NCI-H1105 treated with DMSO at 0.1 percent for 48 hours (cell line): ENCODE measurements at regions not wholly inside any gene's neighbourhood (a gene's known extent, or its start where the extent isn't known, plus 50 kb on each side); places are given as distances from the start of the nearest gene placed in this dataset.
"Not testable (repeated sequence)": the region's sequence is repeated elsewhere in the genome, so short reads cannot be mapped to it uniquely, and the experiment has no call there.

Source experiments
- DNase-seq: peaks from one replicate; lab custom pipeline; 2025; lab: John Stamatoyannopoulos, UW

DNA sequence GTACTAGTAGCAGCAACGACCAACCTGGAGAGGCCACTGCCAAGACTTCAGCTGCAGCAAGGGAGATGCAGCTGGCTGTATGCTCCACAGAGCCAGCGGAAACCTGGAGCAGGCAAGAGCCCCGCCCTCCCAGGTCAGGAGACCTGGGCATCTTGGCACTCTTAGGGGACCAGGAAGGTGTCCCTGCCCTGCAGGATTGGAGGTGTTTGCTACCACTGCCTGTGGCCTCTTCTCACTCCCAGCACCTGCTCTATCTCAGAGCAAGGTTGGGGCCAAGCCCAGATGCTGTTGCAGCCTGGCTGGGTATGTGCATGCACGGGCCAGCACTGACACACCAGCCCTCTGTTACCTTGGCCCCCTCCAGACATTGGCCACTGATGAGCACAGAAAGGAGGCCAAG is 1512.8 kb downstream of the REEP3 start:
- DNase-seq = no peak

DNA sequence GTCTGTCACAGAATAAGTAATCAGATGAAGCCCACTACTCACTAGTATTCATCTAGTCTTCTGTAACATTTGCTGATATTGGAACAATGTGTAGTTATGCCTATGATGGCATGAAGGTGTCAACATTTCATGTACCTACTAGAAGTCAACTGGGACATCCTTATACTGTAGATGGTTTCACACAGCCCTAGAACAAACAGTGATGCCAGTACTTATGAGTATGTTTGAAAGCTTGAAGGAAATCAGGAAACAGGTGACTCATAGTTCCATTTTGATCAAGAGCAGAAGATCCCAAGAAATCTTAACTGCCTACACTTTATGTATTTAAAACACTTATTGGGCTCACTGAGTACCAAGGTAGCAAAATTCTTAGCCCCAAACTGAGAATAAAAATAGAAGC is 1519.6 kb downstream of the REEP3 start:
- no peak for DNase-seq

- no peak for DNase-seq
Observed at GRCh38 chr10:65041307-65041706, 1520.1 kb downstream of the REEP3 start.

DNA sequence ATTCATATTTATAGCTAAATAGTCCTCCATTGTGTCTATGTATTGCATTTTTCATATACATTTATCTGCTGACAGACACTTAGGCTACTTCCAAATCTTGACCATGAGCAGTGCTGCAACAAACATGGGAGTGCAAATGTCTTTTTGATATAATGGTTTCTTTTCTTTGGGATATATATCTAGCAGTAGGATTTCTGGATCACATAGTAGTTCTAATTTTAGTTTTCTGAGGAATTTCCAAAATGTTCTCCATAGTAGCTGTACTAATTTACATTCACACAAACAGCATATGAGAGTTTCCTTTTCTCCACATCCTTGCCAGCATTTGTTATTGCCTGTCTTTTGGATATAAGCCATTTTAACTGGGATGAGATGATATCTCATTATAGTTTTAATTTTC is 1521.3 kb downstream of the REEP3 start:
- DNase-seq = no peak

GRCh38 chr10:65046831-65047230 is 1525.6 kb downstream of the REEP3 start:
- DNase-seq = no peak

DNA sequence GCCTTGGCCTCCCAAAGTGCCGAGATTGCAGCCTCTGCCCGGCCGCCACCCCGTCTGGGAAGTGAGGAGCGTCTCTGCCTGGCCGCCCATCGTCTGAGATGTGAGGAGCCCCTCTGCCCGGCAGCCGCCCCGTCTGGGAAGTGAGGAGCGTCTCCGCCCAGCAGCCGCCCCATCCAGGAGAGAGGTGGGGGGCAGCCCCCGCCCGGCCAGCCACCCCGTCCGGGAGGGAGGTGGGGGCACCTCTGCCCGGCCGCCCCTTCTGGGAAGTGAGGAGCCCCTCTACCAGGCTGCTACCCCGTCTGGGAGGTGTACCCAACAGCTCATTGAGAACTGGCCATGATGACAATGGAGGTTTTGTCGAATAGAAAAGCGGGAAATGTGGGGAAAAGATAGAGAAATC is 1530.9 kb downstream of the REEP3 start:
- DNase-seq = not testable (repeated sequence)

DNA sequence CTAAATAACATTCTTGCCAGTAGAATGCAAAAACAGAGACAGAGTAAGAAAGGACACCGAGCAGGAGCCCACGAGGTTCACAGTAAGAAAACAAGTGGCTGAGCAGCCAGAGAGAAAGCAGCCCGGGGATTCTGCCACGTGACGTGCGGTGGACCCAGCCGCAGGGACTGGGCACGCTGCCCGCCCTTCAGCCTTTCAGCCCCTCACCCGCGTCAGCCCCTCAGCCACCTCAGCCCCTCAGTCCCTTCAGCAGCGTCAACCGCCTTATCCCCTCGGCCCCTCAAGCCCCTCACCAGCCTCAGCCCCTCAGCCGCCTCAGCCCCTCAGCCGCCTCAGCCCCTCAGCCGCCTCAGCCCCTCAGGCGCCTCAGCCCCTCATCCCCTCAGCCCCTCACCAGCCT is 1532.2 kb downstream of the REEP3 start:
- DNase-seq = not testable (repeated sequence)

- not testable (repeated sequence) for DNase-seq
Observed at GRCh38 chr10:65053831-65054351, 1532.7 kb downstream of the REEP3 start.

DNA sequence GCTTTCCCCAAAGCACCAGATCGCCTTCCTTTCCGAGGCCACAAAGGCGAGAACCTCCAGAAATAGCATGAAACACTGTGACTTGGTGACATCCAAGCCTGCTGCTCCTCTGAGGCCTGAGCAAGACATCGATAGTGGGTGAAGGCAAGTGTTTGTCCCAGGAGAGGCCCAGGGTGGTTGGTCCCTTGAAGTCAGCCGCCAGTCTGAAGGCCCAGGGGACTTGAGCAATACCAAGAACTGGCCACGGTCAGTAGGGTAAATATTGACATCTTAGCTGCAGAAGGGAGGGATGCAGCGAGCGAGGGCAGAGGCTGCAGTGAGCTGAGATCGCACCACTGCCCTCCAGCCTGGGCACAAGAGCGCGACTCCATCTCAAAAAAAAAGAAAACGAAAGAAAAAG is 1533.5 kb downstream of the REEP3 start:
- not testable (repeated sequence) for DNase-seq

DNA sequence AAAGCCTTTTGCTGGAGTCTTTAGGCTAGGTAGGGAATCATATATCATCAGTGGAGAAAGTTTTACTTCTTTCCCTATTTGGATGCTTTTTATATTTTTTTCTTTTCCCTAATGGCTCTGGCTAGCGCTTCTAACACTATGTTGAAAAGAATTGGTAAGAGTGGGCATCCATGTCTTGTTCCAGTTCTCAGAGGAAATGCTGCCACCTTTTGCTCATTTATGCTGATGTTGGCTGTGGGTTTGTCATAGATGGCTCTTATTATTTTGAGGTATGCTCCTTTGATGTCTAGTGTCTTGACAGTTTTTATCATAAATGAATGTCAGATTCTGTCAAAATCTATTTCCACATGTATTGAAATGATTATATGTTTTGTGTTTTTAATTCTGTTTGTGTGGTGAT is 1544.1 kb downstream of the REEP3 start:
- no peak for DNase-seq

DNA sequence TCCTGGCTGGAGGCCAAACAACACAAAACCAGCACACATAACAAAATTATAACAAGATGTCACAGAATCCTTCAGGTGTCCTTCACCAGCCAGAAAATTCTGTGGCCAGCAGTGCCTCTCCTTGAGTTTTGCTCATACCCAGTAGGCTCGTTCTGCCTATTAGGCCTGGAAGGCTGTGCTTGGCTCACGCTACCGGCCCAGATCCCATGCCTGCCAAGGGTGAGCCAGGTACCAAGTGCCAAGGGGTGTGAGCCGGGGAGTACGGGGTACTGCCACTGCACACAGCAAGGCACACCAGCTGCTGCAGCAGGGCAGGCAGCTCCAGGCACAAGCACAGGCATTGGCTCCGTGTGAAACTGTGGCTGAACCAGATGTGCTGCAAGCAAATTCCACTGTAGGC is 1562.0 kb downstream of the REEP3 start:
- DNase-seq = no peak

DNA sequence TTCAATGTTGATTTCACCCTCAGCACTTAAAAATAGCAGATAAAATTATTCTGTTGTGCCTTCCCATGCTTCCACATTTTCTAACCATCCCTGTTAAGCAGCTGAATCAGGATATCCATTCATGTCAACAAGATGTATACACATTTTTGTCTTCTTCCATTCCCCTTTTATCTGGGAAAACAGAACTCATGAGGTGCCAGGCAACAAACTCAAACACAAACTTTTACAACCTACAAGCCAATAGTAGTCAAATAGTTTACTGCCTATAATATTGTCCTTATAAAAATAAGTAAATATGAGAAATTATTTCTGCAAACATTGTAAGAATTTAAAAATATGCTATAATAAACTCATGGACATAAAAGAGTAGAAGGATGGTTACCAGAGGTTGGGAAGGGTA is 1569.8 kb downstream of the REEP3 start:
- no peak for DNase-seq

DNA sequence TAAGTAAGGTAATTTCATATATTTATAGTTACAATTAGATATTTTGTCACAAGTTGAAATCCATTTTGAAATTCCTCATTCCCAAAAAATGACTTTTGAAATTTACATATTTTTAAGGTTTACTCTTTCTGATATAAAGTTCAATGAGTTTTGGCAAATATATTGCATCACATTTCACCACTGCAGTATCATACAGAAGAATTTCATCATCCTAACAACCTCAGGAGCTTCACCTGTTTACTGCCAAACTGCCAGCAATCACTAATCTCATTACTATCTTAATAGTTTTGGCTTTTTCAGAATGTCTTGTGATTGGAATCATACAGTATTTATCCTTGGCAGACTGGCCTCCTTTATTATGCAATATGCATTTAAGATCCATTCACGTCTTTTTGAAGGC is 1578.9 kb downstream of the REEP3 start:
- DNase-seq = no peak

- not testable (repeated sequence) for DNase-seq
Observed at GRCh38 chr10:65100881-65101280, 1579.7 kb downstream of the REEP3 start.

DNA sequence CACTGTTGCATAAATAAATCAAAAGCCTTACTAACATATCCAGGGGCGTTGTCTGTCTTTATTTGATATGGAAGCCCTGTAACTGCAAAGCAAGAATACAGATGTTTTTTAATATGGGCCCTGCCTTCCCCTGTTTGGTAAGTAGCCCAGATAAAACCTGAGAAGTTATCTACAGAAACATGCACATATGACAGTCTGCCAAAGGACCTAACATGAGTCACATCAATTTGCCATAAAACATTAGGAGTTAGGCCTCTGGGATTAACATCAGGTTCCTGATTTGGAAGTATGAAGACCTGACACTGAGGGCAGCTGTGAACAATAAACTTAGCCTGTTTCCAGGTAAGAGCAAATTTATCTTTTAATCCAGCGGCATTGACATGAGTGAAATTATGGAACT is 1588.8 kb downstream of the REEP3 start:
- DNase-seq = no peak

- not testable (repeated sequence) for DNase-seq
Observed at GRCh38 chr10:65111059-65111458, 1589.9 kb downstream of the REEP3 start.

DNA sequence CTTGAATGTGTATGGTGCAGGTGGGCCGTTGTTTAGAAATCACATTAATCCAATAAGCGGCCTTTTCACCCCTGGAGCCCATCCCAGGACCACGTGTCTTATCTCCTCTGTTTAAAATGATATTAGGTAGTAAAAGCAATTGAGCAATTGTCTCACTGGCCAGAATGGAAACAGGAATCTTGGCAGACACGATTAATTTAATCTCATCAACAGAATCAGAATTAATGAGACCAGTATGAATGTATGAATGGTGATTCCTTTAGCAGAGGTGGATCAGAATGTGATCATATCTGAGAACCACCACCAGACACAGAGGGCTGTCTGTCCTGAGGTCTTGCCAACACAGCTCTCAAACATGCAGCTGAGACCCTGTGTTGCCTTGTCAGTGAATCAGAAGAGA is 1591.4 kb downstream of the REEP3 start:
- no peak for DNase-seq

DNA sequence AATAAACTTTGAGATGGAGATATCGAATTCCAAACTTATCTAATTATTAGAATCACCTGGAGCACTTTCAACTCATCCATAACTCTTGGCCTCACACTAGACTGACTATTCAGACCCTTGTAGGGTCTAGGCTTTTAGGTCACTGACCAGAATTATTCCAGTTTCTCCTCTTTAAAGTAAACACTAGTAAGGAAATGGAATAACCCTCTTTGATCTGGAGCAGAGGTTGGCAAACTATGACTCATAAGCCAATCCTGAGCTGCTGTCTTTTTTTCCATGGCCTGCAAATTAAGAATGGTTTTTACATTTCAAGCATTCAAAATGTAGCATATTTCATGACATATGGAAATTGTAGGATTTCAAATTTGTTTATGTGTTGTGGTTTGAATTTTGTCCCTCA is 1601.9 kb downstream of the REEP3 start:
- DNase-seq = no peak

GRCh38 chr10:65125212-65125611 is 1604.0 kb downstream of the REEP3 start:
- no peak for DNase-seq

- no peak for DNase-seq
Observed at GRCh38 chr10:65126288-65126687, 1605.1 kb downstream of the REEP3 start.

DNA sequence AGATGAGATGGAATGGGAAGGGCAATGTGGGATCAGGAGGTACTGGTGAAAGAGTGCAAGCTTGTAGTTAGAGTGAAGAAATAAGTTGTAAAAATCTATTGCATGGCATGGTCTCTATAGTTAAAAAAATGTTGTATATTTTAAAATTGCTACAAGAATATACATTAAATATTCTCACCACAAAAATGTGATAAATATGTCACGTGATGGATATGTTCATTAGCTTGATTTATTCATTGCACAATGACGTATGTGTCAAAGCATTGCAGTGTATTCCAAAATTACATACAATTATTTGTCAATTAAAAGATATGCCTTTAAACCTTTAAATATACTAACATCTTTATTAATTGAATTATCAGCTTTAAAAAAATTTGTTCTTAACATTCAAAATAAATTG is 1607.1 kb downstream of the REEP3 start:
- no peak for DNase-seq

DNA sequence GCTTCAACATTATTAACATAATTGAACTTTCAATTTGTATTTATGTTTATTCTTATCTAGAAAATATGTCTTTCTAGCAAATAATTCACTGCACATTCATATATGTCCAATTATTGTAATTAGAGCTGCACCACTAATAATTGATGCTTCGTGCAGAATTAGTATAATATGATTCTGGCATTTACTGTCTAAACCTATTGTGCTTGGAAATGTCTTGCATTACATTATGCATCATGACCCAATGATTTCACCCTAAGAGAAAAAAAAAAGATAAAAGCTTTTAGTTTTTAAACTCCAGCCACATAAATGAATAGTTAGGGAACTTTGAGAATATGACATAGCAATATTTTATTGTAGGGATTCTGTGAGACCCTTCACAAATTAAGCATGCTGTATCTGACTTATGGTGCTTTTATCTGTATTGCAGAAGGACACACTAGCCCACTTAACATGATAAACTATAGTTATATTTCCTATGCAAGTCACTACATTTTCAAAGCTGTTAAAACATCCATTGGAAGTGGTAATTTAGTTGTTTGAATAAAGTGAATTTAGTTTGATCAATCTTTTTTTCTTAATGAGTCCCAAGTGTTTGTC is 1609.1 kb downstream of the REEP3 start:
- DNase-seq = no peak

DNA sequence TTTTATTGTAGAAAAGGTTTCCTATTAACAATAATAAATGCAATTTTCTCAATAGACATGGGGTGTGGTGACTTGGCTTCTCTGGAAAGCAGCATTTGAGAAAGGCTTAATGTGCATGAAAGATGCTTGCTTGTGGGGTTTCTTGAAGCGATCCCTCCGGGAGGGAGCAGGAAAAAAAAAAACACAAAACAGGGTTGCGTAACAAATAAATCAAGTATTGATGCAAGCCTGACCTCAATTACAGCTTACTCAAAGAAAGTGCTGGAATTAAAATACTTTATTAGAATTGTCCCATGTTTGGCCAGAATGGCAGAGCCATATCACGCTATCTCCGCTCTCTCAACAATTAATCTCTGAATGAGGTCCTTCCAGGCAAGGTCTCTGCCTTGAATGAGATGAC is 1612.5 kb downstream of the REEP3 start:
- no peak for DNase-seq

DNA sequence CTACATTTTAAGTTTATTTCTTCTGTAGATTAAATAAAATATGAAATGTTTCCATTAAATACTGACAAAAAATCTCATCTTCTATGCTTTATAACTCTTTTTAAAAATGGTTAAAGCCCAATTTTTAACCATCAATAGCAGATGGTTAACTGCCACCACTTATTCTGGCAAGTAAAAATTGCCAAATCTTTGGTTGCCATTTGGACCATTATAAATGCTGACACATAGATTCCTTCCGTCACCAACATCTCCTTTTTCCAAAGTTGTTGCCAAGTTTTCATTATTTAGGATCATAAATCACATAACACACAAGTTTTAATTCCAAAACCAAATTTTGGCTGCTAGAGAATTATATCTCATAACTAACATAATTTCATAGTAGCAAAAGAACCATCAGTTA is 1614.3 kb downstream of the REEP3 start:
- no peak for DNase-seq
